SIG-M5 treated with dmso at 0.1 percent for 504 hours (cell line): ENCODE measurements at regions not wholly inside any gene's neighbourhood (a gene's known extent, or its start where the extent isn't known, plus 50 kb on each side); places are given as distances from the start of the nearest gene placed in this dataset.

ENCODE experiments used
- DNase-seq: peaks from one replicate; lab custom pipeline; 2025; ENCODE audit not compliant: unreplicated experiment; lab: John Stamatoyannopoulos, UW

DNA sequence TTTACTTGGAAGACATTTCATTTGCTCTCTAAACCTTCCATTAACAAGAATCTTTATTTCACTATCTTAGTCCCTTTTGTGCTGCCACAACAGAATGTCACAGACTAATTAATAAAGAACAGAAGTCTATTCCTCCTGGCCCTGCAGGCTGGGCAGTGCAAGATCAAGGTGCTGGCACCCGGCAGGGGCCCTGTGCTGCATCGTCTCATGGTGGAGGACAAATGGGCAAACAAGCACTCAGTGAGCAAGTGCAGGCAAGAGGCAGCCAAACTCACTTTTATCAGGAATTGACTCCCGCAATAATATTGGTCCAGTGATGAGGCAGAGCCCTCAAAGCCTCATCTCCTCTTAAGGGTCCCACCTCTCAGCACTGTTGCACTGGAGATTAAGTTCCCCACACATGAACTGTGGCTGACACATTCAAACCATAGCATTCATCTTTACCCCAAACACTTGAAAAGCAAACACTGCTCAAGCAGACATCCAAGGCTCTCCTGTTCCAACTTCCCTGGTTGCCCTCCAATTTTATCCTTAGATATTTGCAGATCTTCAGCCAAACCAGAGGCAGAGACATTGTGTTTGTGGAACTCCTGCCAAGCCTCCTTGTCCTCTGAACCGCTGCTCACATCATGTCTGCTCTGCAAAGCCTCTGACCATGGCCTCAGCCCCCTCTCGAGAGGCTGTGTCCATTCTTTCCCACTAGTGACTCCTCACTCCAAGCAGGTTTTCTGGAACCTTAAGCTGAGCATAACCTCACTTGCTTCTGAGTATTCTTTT is 404.4 kb upstream of the SOX11 start:
- DNase-seq, result no peak

DNA sequence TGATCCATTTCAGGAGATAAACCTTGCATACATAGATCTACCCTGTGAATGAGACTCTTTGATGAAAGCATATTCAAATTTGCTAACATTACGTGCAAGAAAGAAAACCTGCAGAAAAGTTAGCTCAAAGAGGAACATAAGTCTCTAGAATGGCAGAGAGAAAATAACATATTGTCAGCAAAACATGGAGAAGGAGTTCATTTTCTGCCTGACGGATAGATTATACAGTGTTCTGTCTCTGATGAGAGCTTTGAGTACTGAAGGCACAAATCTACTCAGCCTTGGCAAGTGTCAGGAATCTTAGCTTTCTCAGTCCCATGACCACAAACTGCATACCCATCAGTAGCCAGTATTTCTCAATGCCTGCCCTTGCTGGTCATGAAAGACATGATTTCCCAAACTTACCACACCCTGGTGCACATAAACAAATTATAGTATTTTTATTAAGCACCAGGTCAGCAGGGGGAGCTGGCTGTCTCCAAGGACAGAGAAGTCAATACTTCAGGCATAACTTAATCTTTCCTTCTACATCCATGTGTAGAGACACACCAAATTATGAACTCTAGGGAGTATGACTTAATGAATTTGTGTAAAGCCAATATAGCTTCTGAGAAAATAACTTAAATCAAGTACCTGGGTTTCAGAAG is 401.2 kb upstream of the SOX11 start:
- DNase-seq, result no peak

DNA sequence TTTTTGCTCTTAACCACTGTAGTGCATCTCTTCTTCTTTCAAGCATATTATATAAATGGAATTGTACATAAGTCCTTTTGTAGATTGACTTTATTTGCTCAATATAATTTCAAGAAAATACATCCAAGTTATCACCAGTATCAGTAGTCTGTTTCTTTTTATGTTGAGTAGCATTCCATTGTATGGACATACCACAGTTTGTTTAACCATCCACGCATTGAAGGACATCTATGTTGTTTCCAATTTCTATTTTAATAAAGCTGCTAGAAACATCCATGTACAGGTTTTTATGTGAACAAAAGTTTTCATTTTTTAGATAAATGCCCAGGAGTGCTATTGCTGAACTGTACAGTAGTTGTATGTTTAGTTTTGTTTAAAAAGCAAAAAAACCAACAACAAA is 387.5 kb upstream of the SOX11 start:
- DNase-seq, result no peak

DNA sequence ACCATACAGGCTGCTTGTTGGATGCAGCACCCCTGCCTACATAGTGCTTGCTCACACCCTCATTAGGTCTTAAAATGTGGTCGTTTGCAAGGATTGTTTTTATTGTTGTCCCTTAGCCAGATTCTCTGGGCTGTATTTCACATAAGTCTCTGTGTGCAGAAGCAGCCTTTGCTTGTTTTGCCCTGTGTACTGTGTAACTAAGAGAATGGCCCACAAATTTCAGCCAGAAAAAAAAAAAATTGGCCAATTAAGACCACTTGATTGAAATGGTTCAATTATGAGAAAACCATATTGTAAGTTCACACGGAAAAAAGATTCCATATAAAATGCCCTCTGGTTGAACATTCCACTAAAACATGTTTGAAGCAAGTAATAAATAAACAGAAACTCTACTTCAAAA is 377.1 kb upstream of the SOX11 start:
- DNase-seq, result no peak

DNA sequence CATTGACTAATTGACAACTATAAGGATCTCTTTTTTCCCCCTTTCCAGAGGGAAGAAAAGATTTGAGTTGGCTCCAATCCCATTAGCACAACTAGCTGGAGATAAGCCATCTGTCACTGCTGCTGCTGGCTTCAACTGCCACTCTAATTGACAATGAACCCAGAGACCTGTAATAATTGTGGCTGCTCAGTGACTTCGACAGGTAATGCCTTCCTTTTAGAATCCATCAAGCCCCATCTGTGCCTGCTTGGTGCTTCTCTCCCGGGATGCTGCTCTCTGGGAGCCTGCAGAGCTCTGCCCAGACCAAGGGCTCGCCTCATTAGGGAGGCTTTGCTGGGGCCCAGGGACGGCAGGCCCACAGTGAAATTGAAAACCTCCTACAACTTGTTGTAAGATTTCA is 376.7 kb upstream of the SOX11 start:
- no peak for DNase-seq

DNA sequence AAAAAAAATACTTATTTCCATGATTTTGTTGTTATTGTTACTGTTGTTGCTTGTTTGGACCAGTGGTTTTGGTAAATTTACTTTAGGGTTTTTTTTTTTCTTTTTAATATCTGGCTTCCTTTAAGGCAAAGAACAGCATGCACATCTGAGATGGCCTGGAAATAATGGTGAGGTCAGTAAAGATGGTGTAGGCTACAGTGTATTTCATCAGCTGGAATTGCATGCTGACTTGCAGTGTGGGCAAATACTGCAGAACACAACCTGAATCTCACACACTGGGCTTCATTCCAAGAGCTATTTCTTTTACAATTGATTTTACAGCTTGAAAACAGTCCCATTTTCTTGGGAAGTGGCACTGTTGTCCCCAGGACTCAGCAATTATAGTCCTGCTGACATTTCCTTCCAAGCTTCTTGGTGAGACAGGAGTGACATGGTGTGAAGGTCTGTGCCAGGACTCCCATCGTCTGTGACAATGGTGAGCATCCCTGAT is 376.1 kb upstream of the SOX11 start:
- DNase-seq, result no peak

DNA sequence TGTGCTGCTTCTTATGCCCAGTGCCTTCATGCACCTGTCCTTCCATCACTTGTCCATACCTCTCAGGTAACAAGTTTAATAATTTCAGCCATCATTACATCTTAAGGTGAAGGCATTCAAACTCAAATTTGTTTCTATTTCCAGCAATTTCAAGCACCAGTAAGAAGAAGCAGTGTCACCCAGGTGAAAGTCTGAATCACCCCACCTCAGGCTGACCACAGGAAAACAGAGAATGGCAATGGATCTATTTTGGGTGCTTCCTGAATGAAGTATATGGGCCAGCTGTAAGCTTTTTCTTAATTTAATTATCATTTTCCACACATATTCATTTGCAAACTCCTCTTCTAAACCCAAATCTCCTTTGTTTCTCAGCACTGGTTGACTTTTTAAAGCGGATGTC is 372.7 kb upstream of the SOX11 start:
- no peak for DNase-seq

DNA sequence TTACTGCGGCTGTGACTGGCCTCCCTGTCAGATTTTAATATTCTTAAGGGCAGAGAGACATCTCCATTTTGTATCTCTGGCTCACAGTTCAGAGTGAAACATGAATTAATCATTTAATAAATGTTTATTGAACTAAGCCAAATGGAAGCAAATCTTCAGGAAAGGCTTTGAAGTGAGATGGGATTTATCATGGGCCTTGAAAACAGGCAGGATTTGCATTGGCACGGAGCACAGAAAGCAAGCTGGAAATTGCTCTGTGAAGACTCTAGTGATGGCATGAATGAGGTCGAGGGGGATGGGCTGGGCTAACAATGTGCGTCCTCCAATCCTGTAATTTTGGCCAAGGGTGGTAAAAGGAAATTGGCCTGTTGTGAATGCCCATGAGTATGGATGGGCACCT is 369.8 kb upstream of the SOX11 start:
- no peak for DNase-seq

DNA sequence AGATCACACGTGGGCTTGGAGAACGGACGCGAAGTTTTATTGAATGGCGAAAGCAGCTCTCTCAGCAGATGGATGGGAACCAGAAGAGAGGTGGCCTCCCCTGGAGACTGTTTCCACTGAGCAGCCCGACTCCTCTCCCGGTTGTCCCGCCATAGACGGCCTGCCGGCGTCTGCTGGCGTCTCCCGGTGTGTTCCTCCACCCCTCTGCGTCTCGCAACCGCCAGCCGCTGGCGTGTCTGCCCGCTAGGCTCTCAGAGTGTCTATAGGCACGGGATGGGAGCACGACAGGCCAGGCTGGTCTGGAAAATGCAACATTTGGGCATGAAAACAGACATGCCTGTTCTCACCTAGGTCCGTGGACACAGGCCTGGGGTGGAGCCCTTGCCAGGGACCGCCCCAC is 366.7 kb upstream of the SOX11 start:
- DNase-seq, result no peak

DNA sequence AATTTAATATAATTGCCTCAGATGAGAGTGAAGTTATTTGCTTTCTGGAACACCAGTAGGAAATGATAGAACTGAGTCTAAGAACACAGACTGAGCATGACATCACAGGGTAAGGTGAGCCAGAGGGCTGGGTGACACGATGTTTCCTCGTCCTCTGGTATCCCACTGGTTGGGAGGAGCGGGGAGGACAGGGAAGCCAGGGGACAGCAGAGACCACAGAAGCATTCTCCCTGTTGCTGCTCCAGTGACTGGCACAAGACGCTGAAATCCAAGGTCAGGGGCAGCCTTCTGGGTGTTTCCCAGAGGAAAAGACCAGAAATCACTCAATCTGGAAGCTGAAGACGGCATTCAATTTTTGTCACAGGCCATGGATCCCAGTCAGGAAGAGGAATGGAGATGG is 363.4 kb upstream of the SOX11 start:
- no peak for DNase-seq

DNA sequence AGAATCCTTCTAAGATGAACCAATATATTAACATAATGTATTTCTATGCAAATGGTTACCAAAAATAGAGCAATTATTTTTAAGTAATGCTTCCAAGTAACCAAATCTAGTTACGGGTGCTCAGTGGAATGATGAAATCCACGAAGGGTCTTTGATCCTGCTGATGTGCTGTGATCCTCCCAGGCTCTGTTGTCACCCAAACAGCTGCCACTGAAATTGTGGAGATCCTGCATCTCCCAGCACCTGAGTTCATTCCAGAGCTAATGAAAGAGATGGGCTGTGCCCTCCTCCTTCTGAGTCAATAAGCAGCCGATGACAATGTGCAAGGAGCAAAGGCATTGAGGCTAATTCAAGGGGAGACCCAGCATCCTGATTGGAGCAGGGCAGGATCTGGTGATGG is 362.4 kb upstream of the SOX11 start:
- no peak for DNase-seq

DNA sequence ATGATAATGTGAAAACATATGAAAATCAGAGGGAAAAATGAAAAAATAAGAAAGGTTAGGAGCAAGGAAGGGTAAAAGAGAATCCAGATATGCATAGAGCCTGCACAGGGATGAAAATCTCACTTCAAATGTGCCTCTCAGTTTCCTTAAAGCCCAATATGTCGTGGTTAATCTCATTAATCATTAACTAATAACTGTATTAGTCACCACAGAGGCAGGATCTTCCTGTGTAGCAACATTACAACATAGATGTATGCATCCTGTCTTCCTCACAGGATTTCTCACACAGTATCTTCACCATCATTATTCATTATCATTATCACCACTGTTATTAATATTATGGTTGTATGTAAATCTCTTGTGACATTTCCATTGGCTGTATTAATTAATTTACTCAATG is 361.2 kb upstream of the SOX11 start:
- no peak for DNase-seq

DNA sequence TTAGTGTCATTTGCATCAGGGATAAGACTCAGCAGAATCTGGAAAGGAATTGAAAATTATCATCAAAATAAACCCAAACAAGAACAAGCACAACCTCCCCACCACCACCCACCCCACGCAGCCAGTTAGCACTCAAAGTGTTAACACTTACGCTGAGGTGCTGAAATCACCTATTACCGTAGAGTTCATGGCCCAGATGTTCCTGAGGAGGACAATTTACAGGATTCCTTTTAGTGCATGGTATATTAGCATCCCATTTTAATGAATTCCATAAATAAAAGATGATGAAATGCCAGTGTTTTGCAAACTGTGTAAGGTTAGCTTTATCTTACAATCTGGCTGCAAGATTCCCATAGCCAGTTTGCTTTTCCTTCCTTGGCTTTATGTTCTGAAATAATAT is 359.3 kb upstream of the SOX11 start:
- DNase-seq, result no peak

DNA sequence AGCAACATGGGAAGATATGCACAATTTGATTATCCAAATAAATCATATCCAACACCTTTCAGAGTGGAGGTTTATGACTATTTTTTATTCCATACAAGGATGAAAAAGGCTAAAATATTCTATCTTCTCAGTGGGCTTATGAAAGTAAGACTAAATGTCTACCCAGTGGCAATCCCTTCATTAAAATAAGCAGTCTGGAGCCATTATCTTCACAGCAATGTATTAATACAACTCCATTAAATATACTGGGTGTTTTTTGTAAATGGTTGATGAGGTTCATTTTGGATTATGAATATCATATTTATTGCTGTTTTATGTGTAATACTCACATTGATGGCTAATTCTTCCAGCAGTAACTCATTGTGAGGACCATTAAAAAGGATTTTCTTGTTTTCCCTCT is 352.7 kb upstream of the SOX11 start:
- DNase-seq, result no peak

DNA sequence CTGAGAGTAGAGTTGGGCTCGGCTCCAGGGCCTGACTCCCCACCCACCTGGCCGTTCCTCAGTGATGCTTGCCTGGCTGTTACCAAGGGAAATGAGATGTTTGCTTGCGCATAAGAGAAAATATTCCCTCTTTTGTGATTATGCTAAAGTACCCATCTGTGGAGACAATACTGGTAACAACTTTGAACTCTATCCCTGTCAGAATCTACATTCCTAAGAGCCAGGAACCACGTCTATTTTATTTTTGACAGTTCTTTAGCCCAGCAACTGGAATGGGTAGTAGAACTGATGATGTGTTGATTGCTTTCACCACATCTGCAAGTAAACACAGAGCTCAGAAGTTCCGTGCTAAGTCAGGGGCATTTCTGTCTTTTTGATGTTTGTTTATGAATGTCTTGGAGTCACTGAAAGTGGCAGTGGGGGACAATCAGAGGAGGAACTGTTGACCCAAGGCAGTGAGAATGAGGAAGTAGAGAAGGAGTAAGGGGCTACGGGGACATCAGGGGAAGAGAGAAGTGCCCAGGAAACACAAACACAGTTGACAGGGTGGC is 348.3 kb upstream of the SOX11 start:
- DNase-seq, result no peak

DNA sequence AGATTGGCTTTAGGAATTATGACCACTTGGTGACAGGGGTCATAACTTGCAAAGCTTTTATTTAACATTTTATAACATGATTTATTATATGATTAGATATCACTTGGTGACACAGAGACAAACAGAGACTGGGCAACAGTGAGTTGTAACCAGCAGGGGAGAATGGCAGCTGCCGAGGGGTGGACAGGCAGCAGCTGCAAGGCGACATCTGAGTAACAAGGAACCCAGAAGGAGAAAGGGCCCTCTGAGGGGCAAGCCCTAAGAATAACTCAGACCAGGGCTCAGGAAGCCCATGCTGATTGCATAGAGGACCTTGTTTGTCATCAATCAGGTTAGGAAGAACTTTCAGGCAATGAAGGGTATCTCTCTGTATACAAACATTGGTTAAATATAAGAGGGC is 339.9 kb upstream of the SOX11 start:
- no peak for DNase-seq

DNA sequence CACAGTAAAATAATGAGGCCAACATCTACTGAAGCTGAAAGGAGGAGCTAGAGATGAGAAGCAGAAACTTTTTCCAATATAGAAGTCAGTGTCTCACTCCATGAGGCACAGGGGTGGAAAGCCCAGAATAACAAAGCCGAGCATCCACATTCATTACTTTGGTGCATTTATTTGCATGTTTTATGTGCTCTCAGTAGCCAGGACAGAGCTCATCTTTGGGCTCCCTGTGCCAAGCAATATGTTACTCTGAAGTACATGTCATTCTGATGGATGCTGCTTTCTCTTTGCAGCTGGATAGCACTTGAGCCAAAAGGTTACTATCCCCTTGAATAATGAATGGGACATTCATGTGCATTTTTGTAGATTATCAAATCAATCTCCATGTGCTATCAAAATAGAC is 338.6 kb upstream of the SOX11 start:
- DNase-seq, result no peak

DNA sequence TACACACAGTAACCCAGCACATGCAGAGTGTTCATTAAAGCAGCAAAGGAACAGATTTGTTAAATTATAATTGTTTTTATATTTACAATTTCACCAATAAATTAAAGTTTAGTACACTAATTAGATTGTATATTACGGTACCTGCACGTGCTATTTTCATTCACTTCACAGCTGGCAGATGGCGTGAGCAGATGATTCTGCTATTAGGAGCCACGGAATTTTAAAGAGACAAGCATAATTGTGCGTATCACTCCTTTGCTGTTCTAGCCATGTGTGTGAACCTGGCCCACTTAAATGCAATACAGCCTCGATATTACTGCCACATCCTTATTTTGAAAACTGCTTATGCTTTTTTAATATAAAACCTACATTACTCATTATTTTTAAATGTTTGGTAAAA is 332.8 kb upstream of the SOX11 start:
- DNase-seq, result no peak

DNA sequence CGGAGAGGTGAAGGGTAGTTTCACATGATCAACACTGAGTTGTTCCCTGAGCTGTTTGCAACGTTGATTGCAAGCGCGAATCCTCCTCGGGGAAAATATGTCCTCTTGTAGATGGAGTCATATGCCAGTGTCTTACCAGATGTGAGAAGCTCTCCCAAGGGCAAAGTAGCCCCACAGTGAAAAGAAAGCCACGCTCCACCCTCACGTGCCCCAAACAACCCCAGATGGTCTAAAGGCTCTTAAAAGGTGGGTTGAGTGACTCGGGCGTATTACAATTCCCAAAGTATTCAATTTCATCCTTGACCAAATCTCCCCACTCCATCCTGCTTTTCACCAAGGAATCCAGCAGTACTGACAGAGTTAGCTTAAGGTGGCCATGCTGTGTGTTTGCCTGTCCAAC is 332.1 kb upstream of the SOX11 start:
- DNase-seq, result no peak

DNA sequence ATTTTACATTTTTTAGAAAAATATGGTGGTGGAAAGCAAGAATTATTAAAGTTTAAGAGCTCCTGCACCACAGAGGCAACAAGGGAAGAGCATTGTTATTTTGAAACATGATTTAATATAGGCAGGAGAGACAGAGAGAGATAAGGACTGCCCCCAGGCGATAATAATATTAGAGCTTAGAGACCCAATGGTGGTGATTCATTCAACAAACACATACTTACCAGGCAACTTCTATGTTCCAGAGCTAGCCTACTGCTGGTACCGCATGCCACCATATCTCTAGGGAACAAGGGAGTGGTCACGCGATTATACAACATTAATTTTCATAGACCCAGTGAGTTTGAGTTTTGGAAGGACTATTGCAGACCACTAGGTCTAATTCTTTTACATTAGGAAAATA is 327.8 kb upstream of the SOX11 start:
- no peak for DNase-seq

DNA sequence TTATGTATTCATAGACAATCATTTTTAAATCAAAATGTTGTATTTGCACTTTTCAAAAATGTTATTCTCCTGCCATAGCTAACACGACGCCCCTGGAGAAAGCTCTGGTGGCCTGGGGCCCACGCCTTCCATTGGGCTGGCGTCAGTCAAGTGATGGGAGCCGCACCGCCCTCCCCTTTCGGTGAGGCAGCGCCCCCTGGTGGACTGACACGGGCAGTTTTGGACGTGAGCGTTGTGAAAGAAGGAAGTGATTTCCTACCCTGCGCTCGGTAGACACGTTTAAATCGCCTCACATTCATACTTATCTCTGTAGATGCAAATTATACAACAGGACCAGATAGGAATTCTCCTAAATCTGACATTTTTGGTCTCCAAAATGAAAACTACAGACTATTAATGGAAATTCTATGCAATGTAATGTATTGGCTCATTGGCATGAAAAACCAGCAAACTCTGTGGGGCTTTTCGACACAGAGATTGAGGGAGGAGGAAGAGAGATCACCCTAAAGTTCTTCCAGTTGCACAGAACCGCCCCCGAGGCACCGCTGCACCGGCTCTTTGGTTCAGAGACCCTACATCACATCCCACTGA is 326.2 kb upstream of the SOX11 start:
- peak; percentile 16 for DNase-seq

DNA sequence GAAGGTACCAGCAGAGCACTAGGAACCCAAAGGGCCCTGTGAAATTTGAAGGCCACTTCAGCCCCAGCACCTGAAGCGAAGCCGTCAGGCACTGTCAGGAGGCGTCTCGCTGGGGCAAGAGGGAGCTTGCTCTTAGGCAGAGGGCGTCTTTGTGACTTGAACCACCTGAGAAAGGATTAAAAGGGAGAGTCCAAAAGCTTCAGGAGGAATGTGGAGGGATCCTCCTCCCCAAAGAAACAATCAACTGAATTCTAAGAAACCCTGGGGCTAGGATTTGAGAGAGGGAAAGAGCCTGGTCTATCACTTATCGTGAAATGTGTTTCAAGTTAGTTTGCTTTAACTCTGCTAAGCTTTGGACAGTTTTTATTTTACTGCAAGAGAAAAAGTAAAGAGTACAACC is 324.9 kb upstream of the SOX11 start:
- DNase-seq, result no peak
